Stromal cell of bone marrow (primary cell): ENCODE measurements at regions not wholly inside any gene's neighbourhood (a gene's known extent, or its start where the extent isn't known, plus 50 kb on each side); places are given as distances from the start of the nearest gene placed in this dataset.
A peak's percentile ranks its signal among the peaks of the same experiment; 100 is the strongest.

Source experiments
- DNase-seq: peaks from one replicate; pipeline ENCODE4 v3.0.0-alpha.2; 2012; ENCODE audit warnings: low read depth

GRCh38 chr1:234697015-234697414 lies 87.0 kb upstream of the IRF2BP2 start:
- DNase-seq = no peak

- DNase-seq = no peak
Measured at GRCh38 chr1:234696148-234696576, 86.2 kb upstream of the IRF2BP2 start.

- no peak for DNase-seq
Measured at GRCh38 chr1:234694661-234695060, 84.7 kb upstream of the IRF2BP2 start.

GRCh38 chr1:234692966-234693580 lies 83.1 kb upstream of the IRF2BP2 start:
- no peak for DNase-seq

GRCh38 chr1:234691567-234691966 lies 81.6 kb upstream of the IRF2BP2 start:
- DNase-seq = no peak

- no peak for DNase-seq
Measured at GRCh38 chr1:234690872-234691271, 80.9 kb upstream of the IRF2BP2 start.

GRCh38 chr1:234689236-234689635 lies 79.3 kb upstream of the IRF2BP2 start:
- DNase-seq = no peak

- DNase-seq = no peak
Measured at GRCh38 chr1:234687011-234687410, 77.0 kb upstream of the IRF2BP2 start.

GRCh38 chr1:234686035-234686434 lies 76.1 kb upstream of the IRF2BP2 start:
- no peak for DNase-seq

- DNase-seq = no peak
Measured at GRCh38 chr1:234684856-234685255, 74.9 kb upstream of the IRF2BP2 start.

- DNase-seq = peak; percentile 65
Measured at GRCh38 chr1:234683861-234684632, 74.1 kb upstream of the IRF2BP2 start.

GRCh38 chr1:234683127-234683860 lies 73.3 kb upstream of the IRF2BP2 start:
- no peak for DNase-seq

GRCh38 chr1:234681990-234682389 lies 72.0 kb upstream of the IRF2BP2 start:
- no peak for DNase-seq

- DNase-seq = no peak
Measured at GRCh38 chr1:234681065-234681464, 71.1 kb upstream of the IRF2BP2 start.

- DNase-seq = no peak
Measured at GRCh38 chr1:234680331-234680904, 70.4 kb upstream of the IRF2BP2 start.

- peak; percentile 68 for DNase-seq
Measured at GRCh38 chr1:234676103-234676594, 66.2 kb upstream of the IRF2BP2 start.

- DNase-seq = no peak
Measured at GRCh38 chr1:234675572-234675971, 65.6 kb upstream of the IRF2BP2 start.

GRCh38 chr1:234675006-234675405 lies 65.0 kb upstream of the IRF2BP2 start:
- no peak for DNase-seq

GRCh38 chr1:234674218-234674815 lies 64.3 kb upstream of the IRF2BP2 start:
- DNase-seq = no peak

GRCh38 chr1:234672349-234673135 lies 62.6 kb upstream of the IRF2BP2 start:
- DNase-seq = no peak

- DNase-seq = no peak
Measured at GRCh38 chr1:234670967-234671626, 61.1 kb upstream of the IRF2BP2 start.
